ENCODE measurements at regions not wholly inside any gene's neighbourhood (a gene's known extent, or its start where the extent isn't known, plus 50 kb on each side); places are given as distances from the start of the nearest gene placed in this dataset.

DNA sequence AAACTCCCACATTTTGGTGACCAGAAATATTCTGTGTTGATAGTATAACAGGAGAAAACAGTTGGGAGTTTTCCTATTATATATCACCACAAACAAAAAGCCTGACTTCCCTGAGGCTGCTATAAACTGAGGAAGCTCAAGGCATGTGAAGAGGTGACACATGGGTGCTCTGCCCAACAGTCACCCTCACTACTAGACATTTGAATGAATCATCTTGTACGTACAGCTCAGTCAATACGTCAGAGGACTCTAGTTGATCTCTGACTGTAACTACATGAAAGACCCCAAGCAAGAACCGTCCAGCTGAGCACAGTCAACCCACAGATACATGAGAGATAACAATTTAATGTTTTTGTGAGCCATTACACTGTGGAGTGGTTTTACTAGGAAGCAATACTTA lies 338.3 kb upstream of the ATP11B start:
- no peak for DNase-seq (ENCODE audit: low read depth, low spot score)

DNA sequence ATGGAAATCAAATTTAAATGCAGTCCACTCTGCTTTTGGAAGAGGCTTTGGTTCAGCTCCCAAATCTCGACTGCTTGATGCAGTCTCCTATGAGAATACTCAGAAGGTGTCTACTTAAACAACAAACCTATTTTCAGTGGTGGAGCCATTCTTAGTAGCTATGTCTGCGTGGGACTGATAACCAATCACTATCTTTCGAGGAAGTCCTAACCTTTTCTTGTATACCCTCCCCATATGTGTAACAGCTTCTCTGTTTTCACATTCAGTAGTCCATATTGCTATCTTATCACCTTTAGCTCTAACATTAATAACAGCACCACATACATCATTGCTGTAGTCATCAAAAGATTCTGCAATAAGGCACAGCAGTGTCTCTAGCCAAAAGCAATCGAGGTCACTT lies 333.0 kb upstream of the ATP11B start:
- no peak for DNase-seq (ENCODE audit: low read depth, low spot score)

DNA sequence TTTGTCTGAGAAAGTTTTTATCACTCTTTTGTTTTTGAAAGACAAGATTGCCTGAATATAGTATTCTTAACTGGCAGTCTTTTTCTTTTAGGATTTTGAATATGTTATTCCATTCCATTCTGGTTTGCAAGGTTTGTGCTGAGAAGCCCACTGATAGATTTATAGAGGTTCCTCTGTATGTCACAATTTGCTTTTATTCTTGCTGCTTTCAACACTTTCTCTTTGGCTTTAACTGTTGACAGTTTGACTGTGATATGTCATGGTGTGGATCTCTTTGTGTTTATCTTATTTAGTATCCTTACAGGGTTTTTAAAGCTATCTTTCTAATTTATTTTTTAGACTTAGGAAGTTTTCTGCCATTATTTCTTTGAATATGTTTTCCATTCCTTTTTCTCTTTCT lies 331.2 kb upstream of the ATP11B start:
- DNase-seq (ENCODE audit: low read depth, low spot score), result no peak

DNA sequence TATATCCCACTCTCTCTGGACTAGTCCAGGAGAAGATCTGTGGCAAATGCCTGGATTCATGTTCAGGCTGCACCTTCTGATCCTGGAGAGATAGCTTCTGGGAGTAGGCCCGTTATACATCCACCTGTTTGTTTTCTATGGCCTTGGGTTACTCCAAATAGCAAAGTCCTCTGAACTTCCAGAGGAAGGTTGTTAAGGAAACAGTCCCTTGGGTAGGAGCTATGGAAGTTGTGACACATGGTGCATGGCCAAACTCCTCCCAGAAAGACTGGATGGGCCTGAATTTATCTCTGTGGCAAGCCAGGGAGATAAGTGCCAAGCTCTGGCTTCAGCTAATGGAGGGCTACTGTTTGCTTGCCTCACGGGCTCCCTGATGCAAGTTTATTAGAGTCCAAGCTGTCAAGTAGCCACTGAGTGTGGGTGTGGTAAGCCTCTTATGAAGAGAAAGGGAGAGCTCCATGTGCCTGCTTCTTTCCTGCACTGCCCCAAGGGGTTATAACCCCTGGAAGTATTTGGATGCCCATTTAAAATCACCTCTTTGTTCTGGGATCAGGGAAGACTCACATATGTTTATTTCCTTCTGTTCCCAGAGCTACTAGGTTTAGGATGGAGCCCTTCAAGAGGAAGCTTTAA lies 328.7 kb upstream of the ATP11B start:
- no peak for DNase-seq (ENCODE audit: low read depth, low spot score)

DNA sequence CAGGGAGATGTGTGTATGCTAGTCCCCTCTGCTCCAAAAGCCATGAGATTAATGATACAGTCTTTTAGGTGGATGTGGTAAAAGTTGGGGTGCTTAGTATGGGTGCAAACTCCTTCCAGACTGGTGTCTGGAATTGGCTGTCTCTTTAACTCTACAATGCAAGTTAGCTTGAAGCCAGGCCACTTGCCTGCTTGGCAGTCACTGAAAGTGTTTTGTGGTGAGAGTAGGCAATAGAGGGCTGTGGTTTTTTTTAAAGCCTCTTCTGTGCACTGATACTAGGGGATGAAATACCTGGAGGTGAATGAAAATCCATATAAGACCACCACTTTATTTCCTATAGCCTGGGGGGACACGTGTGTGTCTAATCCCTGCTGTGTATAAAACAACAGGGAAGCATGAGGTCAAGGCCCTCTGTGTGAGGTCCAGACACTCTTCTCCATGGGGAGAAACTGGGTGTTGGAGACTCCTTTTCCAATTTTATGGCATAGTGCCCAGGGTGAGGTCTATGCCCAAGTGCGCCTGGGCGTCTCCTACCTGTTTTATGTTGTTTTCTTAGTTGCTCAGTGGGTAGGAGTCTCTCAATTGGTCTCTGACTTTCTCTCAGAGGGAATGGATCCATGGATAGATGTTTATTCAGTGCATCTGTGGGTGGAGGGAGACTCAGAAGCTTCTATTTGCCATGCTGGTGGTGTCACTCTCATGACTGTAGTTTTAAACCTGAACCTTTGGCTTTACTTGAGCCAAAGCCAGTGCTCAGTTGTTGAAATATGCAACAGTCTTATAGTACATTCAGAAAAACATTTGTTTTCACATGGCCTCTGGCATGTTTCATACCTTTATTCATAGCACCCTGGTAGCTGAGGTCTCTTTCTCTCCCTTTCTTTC lies 327.8 kb upstream of the ATP11B start:
- no peak for DNase-seq (ENCODE audit: low read depth, low spot score)

DNA sequence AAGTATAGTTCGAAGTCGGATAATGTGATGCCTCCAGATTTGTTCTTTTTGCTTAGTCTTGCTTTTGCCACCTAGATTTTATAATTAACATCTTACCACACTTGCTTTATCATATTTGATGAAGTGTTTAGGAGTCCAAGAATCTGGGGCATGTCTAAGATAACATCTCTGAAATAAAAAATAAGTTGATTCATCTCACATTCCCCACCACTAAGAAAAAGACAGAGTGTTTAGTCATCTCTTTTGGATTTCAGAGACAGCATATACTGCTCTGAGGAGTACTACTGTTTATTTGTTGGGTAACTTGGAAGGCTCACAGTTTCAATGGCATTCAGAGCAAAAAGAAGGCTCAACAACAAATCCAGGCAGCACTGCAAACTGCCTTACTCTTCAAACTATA lies 324.2 kb upstream of the ATP11B start:
- DNase-seq (ENCODE audit: low read depth, low spot score), result no peak

DNA sequence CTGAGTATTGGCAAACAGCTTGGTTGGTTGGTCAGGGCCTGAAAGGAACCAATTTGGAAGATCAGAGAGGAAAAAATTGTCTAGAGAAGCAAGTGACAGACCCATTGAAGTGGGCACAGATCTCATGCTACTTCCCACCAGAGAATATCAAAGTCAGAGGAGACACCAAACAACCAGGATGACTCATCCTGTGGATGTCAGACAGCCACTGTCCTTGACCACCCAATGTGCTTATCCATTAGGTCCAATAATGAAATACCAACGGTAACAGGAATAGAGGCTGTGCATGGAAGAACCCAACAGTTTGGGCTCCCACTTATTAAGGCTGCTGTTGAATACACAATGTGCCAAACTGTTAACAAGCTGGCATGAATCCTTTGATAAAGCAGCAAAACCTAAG lies 323.1 kb upstream of the ATP11B start:
- DNase-seq (ENCODE audit: low read depth, low spot score), result no peak

DNA sequence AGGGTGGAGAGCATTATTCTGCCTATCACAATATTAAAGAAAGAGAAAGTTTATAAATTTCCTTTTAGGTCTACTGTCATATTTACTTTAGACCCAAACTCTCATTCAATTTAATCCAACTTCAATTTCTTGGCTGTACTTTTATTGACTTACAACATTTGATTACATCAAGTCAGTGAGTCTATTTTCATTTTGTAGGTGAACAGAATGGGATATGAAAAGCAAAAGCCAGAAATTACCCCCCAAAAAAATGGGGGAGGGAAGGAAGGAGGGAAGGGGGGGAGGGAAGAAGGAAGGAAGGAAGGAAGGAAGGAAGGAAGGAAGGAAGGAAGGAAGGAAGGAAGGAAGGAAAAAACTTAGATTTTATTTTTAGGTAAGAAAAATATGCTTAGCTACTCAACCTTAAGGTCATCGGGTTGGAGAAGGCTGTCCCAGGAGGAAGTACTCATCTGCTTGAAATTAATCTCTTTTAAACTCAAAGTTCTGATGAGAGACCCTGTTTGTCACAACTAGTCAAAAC lies 320.1 kb upstream of the ATP11B start:
- no peak for DNase-seq (ENCODE audit: low read depth, low spot score)

DNA sequence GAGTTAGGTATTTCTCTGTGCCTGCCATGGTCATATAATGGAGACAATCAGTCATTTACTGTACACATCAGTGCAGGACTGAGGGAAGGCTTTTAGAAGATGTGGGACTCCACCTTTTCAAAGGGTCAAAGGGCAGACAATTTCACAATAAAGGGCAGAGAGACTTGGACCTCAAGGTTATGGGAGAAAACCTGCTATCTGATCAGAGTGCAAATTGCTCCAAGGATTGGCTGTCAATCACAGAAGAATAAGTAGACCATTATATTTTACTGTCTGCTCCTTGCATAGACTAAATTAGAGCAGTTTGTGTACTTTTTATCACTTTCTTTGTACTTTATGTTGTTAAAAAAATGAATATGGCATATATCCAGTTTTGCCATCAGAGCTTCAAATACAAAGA lies 314.9 kb upstream of the ATP11B start:
- no peak for DNase-seq (ENCODE audit: low read depth, low spot score)

DNA sequence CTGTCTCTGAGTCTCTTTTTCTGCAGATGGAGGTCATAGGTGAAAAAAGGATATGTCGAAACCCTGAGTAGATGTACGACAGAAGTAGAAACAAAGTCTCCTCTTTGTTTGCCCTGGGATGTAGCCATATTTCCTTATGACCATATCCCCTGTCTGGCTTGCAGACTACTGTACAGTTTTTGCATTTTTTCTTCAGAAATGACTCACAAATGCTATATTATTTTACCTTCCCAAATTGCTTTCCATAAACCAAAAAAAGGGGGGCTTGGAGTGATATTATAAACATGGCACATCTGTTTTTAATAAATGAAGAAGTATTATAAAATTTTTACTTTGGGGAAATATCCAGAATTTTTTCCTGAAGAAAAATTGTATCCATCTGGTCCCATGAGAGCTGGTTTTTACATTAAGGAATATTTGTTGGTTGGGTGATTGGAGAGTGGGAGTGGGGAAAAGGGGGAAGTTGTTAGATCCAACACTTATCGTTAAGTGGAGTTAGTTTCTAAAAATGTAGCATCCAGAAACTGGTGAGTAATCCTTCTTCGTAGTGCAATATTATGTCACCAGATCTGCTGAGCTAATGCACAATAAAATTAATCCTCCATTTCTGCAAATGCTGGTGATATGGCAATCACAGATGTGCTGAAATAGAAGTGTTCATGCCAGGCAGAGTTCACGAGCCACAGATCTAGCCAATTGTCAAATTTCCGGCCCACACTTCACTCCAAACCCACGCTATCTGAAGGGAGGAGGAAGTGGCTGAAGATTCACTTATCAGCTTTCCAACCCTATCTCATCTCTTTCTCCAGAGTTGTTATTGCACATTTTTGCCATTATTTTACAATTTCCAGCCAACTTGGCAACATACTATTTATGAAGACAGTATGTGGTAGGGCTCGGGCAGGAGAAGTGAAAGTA lies 313.6 kb upstream of the ATP11B start:
- DNase-seq (ENCODE audit: low read depth, low spot score), result no peak

DNA sequence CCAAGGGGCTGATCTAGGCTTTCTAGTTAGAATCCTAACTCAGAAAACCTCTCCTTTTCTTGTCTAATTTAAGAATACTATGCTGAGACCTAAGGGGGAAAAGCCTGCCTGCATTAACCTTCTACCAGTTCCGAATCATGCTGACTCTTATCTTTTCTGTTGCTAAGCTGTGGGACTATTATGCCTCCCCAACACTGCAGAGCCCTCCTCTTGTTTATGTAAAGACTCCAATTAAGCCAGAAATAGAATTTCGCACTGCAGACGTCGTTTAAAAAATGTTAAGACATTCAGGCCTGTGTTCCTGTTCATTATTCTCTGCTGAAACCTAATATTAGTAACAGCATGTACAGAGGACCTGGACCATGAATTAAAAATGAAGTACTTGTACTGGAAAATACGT lies 310.6 kb upstream of the ATP11B start:
- DNase-seq (ENCODE audit: low read depth, low spot score), result no peak

DNA sequence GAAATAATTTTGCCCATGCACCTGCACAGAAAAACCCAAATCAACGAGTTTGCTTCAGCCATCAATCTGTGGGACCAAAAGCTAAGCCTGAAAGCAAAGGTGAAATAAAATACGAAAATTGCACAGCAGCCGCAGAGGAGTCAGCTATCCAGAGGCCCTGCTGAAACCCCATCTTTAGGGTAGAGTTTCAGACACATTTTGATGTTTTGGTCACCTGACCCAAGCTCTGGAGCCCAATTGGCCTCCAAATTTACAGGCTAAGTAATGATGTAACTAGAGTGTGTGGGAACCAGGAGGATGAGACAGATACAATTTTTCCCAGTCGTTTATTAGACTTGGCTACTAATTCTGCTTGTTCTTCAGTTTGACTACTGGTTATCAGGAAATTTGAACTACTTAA lies 308.6 kb upstream of the ATP11B start:
- DNase-seq (ENCODE audit: low read depth, low spot score), result no peak

DNA sequence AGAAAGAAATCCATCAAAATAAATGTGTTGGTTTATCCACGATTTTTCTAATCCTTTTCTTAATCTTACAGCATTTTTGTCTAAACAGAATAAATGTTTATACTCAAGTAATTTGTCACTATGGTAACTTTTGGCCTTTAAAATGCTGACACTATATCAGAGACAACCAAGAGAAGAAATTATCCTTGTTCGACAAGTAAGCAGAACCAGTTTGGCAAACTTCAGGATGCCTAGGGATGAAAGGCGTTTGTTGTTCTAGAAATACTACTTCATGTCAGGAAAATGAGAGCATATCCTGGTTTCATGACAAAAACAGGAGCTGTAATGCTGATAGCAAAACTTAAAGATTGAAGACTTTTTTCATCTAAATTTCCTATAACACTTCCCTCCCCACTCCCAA lies 308.0 kb upstream of the ATP11B start:
- DNase-seq (ENCODE audit: low read depth, low spot score), result no peak

DNA sequence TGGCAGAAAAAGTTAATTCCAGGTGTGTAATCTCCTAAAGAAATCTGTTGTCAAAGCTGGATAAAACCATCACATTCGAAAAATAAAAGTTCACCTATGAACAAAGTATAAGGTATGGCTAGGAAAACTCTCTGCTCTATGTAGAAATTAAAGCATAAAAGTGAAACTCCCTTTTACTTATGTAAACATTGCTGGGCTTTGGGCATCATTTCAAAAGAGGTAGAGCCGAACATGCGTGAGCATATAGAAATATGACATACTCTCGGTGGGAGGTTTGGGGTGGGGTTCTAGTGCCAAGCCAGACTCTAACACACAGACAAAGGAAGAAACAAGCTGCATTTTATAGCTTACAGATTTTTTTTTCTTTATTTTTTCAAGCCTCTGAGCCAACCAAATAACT lies 306.8 kb upstream of the ATP11B start:
- no peak for DNase-seq (ENCODE audit: low read depth, low spot score)

DNA sequence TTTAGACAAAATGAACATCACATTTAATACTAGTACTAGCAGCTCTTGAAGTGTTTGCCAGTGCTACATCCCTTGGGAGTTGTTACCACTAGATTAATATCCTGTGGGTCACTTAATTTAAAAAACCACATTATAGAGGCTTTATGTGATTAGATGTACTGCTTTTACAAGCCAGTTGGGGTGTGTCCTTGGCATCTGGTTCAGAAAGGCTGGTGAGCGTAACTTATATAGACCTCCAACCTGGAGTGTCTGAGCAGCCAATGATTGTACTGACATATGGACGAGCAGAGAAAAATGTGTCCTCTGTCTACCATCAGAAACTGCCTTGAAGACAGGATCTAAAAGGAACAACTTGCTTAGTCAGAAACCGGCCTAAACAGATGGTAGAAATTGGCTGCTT lies 306.2 kb upstream of the ATP11B start:
- DNase-seq (ENCODE audit: low read depth, low spot score), result no peak

DNA sequence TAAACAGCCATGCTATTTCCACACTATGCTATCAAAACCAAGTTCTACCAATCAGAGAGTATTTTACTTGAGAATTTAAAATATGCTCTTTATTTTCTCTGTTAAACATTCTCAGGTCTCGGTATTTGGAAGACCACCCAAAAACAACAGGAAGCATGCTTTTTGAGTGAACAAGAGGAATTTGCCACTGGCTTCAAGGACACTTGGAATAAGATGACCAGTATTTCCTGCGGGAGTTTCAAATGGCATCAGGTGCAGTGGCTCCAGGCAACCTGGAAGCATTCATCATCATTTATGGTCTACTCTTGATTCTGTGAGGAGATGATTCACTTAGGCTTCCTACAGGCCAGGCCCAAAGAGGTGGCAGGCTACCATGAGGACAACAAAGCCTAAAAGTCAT lies 305.7 kb upstream of the ATP11B start:
- no peak for DNase-seq (ENCODE audit: low read depth, low spot score)

DNA sequence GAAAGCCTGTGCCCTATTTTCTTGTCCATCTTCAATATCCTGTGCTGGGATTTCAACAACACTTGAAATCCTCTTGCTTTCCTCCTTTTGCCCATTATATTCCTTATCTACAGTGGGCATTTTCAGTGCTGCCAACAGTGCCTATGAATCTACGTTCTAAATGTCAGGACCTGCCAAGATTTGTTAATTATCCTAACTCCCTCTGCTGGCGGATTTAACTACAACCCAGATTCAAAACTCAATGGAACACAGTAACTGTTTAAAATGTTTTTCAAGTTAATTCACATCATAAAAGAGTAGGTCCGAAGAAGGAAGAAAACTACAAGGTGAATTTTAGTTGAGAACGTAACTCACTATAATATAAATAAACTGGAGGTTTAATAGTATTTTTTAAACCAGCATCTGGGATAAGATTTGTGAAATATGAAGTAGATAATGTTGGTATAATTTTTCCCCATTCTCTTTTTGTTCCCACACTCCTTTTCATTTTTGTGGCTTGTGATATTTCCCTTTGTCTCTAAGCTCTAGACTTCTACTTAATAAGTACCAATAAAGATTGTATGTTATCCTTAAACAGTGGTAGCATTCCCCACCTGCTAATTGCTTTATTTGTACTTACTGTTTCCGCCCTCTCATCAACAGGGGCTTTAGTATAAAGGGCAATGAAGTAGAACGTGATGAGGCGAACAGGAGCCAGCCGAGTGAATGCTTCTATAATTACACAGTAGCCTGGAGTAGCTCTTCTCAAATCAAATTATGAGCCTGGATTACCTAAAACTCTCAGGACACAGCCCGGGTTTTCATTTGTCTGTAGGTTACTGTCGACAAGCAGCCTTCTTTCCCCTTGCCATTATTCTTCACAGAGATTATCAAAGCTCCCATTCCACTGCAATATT lies 302.5 kb upstream of the ATP11B start:
- no peak for DNase-seq (ENCODE audit: low read depth, low spot score)

DNA sequence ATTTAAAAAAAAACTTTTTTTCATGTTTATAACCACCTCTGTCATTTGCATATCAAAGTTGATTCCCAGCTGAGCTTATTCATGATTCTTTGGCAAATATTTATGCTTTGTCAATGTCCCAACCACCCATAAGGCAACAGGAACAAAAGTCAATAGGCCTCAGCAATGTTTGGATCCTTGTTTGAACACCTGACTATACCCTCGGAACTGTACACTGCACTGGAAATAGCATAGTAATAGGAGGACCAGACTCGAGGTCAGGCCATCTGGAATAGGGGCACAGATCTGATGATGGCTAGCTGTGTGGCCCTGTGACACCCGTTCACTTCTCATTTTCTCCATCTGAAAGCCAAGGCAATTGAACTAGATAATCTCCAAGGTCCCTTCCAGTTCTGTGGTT lies 301.7 kb upstream of the ATP11B start:
- no peak for DNase-seq (ENCODE audit: low read depth, low spot score)

DNA sequence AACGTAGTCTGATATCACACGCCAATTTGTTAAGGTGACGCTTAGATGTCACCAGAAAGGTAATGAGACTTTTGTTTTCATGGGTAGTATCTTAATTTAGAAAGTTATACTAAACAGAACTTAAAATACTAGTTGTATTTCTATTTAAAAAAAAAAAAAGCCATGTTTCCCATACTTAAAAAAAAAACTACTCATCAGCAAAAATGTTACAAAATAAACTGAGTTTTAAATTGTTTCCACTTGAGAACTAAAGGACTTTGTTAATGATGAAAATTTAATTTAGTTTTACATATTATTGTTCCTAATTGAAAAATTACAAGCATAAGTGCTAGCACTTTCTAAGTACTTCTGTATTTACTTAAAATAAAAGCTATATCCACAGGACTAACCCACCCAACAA lies 300.8 kb upstream of the ATP11B start:
- DNase-seq (ENCODE audit: low read depth, low spot score), result no peak

DNA sequence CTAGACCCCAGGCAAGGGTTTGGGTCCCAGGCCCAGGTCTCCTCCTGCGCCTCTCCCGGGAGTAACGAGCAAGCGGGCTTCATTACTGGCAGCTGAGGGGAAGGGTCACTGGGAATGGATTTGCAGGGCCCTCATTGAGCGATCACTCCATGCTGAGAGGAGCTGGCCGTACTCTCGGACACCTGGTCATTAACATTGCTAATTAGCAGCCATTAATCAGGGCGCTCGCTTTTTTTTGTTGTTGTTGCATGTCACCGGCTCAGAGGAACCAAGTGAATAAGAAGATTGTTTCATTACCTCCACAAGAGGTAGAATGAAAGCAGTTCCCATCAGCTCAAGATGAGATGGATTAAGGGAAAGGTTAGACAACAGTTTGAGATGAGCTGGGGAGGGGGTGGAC lies 293.0 kb upstream of the ATP11B start:
- DNase-seq (ENCODE audit: low read depth, low spot score), result peak; percentile 74

DNA sequence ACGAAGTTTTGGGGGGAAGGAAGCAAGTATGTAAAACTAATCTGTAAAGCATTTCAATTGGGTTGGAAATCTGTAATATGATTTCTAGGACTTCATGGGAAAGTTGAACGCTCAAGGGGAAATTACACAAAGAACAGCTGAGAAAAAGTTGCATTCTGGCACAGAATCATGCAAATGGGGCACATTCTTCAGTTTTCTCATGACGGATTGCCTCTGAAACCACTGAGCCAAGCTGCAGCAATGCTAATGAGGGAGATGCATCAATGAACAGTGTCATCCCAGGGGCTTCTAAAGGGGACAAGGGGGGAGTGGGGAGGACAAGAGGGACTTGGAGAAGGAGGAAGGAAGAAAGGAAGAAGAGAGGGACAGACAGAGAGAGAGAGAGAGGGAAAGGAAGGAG lies 291.4 kb upstream of the ATP11B start:
- DNase-seq (ENCODE audit: low read depth, low spot score), result no peak

All from iPS DF 19.7 (cell line).